ELF-1 (cell line): ENCODE measurements at regions not wholly inside any gene's neighbourhood (a gene's known extent, or its start where the extent isn't known, plus 50 kb on each side); places are given as distances from the start of the nearest gene placed in this dataset.

Source experiments
- DNase-seq: peaks from one replicate; pipeline ENCODE4 v3.0.0-alpha.2; 2016; ENCODE audit warnings: low read depth, low spot score

DNA sequence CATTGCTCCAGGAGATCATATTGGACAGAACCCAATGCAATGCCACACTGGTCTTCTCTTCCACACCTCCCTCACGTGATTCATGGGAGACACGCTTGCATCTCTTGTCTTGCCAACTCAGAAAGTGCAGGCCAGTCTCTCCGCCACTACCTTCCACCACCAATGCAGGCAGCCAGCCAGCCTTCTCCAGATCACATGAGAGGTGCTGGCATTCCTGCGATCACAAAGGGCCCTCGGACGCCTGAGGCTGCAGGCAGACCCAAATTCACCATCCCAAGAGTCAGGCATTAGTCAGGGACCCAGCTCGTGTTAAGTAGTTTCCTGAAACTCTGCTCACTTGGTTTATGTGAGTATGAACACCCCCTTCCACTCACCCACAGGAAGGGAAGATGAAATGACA is 437.0 kb upstream of the ETAA1 start:
- DNase-seq = peak; percentile 67

DNA sequence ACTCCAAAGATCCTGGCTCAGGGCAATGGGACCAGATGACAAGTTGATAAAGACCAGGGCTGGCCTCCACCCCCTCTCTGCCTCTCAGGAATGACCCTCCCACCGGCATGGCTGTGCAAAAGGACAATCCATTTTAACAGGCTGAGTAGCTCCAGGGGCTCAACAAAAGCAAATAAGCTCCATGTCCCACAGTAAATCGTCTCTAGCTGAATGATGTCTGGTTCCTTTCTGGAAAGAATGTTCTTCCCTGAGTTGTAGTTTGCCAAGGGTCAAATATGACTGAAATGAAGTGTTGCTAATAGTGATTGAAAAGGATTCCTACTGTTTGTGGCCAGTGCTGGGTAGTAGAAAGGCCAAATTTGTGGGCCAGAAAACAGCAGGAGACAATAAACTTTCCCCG is 434.4 kb upstream of the ETAA1 start:
- peak; percentile 87 for DNase-seq

DNA sequence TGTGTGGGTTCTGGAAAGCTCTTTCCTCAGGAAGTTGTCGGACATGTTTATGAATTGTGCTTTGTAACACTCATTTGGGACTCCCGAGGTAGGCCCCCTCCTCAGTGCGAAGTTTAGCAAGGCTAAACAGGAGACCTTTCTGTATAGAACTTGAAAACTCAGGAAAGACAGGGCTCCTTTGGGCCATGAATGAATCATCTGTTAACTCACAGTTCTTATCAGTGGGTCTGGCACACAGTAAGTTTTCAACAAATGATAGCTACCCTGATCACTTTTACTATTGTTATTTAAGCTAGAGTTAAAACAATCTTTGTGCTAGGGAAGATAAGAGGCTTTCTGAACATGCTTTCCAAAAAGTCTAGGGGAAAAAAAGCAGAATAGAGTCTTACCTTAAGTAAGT is 430.5 kb upstream of the ETAA1 start:
- DNase-seq = no peak

DNA sequence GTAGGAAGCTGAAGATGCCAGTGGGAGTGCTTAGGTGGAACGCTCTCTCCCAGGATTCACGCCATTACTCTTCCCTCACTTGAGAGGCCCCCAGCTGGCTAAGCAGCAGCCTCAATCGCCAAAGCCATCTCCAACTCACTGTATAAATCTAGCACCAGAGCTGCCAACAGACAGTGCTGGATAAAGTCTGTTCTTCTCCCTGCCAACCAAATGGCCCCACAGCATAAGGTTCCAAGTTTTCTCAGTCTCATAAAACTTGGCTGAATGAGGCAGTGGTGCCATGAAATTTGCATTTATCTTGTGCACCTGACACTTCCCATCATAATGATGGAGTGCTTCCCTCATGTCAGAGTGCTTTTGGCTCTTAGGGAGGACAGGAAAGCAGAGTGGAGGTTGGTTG is 428.2 kb upstream of the ETAA1 start:
- DNase-seq = no peak

DNA sequence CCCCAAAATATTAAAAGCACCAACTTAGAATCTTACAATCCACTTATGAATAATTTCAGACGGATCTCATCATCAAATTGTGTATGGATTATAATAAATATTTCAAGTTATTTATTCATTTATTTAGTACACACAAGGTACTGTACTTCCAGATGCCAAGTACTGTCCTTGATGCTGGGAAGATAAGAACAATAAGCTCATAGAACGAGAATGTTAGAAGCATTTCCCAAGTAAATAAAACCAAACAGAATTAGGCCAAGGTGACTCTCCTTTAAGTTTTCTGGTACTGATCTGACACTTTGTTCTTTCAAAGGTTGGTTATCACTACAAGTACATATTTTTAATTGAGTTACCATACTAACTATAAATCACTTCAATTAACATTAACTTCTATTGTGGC is 416.1 kb upstream of the ETAA1 start:
- DNase-seq = no peak

DNA sequence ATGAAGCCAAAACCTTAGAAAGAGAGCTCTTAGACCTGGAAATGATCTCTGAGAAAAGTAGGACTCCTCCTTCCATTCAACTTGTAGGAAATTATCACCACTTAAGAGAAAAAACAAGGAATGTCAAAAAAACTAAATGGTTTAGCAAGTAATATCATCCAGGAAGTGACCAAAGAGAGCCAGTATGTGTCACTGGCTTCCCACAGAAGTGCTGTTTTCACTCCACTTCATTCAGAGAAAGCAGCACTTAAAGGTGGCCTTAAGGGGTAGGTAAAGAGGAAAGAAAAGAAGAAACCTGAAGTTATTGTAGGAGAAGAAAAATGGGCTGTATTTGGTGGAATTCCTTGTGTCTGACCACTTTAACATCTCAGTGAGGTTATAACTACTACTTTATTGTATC is 414.4 kb upstream of the ETAA1 start:
- no peak for DNase-seq

DNA sequence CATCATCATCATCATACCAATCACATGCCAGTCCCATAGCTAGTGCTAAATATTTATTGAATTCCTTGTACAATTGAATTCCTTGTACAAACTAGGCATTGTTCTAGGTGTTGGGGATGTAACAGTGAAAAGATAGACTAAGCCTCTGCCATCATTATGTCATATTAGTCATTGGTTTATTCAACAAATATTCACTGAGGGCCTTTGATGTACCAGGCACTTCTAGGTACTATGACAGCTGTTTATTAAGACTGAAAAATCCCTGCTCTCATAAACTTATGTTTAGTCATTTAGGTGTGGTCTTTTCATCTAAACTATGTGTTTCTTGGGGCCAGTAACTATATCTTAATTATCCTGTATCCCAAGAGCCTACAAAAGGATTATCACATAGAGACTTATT is 412.3 kb upstream of the ETAA1 start:
- no peak for DNase-seq

DNA sequence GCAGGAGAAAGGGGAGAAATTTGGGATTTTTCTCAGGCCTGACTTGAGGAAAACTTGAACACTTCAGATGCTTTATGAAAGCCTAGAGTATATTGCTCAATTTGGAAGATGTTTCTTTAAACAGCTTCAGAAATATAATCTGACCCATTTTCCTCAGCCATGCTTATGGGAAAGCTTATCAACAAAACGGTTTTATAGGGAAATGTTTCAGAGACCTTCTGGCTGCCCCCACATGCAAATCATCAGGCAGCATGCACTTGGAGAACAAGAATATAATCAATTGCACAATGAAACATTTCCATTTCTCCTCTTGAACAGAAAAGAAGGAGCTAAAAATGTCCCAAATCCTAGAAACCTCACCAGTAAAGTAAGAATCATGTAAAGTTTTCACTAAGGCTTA is 411.2 kb upstream of the ETAA1 start:
- no peak for DNase-seq

DNA sequence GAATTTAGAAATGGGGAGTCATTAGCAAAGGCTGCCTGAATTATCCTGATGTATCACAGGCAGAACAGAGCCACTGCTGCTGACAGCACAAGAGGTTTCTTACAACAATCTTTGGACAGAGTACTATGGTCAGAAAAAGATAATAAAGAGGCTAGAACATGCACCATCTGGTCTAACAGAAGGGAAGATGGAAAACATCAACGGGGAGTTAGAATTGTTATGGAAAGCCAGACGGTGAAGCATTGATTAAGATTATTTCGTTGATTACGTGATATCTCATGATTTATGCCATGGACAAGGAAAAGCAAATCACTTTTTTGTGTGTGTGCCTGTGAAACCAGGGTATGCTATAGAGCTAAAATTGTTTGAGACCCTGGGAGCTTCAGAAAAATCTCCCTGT is 409.4 kb upstream of the ETAA1 start:
- no peak for DNase-seq

DNA sequence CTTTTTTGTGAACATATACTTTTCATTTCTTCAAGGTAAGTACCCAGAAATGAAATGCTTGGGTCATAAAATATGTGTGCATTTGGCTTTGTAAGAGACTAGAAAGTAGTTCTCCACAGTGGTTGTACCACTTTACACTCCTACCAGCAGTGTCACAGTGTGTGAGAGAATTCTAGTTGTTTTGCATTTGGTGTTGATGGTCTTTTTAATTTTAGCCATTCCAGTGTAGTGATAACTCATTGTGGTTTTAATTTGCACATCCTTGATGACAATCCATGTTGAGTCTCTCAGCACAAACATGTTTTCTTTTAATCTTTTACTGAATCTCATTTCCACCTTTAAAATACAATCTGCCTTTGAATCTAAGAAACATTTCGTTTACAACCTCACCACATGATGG is 402.5 kb upstream of the ETAA1 start:
- DNase-seq = no peak

DNA sequence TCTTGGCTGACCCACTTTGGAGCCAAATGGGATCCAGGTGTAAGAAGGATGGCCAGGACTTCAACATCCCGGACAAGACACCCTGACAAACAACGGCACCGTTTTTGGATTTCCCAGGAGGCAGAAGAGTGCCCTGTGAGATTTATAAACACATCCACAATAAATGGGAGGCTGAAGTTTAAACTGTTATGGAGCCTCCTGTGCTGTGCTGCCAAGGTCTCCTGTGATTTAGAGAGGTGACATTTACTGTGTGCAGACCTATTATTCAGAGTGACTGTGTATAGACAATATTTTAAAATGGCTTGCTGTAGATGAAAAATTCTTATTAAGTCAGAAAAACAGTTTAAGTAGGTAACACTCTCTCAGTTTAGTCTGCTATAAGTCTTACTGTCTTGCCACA is 401.5 kb upstream of the ETAA1 start:
- DNase-seq = no peak

DNA sequence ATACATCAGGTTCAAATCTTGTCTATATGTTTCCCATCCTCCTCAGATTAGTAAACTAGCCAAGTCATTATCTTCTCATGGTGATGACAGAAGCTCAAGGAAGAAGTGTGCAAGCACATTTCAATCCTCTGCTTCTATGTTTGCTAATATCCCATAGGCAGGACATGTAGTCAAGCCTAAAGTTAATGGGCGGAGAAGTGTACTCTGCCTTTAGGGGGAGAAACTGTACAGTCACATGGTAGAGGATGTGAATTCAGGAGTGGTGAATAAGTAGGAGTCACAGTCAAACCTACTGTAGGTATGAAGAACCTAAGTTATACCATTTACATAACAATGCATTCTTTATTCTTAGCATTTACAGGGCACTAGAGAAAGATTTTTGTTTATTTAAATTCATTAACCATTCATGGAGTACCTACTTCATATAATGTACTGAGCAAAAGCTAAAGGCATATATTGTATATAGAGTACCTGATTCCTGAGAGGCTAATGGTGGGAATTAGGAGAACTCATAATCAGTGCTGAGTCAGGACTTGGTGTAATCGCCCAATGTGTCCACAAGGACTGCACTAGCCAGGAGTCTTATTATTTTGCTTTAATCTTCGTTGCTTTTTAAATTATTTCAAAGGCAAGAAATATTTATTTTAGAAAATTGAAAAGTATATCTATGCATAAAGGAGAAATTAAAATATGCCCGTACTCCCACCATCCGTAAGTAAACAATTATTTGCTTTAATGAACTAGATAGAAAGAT is 394.3 kb upstream of the ETAA1 start:
- DNase-seq = no peak

DNA sequence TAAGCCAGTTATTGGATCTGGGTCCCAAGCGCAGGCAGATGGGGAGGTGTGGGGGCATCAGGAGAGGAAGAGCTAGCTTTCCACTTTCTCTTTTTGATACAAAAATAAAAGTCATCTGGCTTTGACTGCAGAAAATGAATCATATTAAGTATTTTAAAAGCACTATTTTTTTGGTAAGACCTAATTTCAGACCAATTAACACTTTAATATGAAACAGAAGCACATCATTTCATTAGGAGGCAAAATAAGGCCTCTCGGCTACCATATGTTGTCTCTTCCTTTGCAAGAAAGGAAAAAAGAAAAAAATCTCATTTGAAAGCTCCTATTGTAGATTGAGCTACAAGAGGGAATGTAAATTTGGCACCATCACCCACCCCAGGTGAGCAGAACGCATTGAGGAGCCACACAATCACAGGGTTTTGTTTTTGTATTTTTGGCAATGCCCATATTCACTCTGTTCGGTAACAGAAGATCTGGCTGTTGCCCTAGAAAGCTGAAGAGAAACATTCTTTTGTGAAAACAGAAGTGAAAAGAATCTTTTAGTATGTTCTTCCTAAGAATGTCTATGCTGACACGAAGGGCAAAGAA is 390.7 kb upstream of the ETAA1 start:
- no peak for DNase-seq

DNA sequence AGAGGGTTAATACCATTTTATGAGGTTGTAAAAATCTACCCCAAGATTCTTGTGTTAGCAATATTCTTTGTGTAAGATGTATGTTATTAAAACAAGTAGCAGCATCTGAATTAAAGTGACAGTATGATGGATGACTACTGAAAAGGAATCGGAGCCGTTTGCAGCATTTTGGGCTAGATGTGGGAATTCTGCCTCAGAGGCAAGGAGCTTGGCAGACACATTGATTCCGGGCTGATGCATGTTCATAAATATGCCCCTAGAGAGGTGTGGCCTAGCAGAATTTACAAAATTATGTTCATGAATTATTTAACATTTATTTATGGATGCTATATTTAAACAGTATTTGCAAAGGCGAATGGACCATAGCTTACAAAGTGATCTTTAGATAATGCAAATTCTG is 389.0 kb upstream of the ETAA1 start:
- no peak for DNase-seq

DNA sequence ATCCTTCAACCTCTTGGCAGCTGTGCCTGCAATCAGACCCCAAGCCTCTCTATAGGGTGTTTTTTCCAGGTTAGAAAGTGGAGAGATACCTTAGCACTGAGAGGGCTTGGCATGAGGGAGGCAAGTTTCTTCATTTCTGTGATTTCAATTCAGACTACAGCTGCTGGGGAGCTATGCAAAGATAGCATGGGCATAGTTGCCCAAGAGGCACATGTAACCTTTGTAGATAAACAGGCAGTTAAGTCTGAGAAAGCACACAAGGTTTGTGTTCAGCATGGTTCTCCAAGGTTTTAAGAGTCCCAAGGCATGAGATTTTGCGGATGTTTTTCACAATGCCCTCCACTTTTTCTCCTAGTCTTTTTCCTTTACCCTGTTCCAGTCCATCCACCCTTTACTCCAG is 385.0 kb upstream of the ETAA1 start:
- no peak for DNase-seq

DNA sequence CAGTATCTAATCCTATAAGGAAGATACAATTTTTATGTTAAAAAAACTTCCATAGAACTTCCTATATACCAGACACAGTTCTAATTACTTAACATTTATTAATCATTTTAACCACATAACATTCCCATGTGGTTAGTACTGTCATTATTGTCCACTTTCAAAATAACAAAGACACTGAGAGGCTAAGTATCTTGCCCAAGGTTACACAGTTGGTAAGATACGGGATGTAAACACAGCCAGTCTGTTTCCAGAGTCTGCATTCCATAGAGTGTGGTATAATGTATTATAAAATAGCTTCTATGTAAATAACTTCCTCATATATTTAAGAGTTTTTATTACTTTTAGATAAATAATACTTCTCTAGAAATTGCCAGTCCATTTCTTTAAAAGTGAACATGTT is 383.3 kb upstream of the ETAA1 start:
- DNase-seq = no peak

DNA sequence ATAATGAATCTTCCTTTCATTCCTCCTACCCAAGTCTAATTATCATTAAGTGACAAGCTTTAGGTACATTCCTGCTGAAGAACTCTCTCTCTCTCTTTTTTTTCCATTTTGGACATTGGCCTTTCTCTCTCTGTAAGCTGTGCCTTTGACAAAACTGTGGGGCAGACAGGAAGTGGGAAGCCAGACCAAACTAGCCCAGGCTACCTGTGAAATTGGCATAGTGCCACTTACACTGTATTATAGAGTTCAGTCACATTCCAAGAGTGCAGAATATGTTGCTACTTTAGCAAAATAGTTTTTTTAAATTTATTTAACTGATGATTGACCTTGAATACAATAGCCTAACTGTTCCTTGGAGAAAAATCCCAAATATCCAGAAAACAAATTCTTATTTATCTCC is 381.5 kb upstream of the ETAA1 start:
- no peak for DNase-seq

DNA sequence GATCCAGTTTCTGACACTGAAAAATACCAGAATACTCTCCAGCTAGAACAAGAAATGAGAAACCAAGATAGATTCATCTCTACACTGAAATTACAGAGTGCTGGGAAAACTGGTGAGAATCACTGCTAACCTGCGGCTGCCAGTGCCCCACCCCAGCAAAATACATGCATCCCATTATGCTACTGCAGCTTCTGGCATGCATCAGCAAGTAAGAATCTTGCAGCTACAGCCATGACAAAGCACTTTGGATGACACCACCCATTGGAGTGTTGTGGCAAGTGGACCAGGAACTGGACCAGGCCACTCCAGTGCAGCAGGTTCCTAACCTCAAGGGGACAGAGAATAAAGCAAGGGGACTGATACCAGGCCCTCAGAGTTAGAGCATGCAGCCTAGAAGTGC is 378.8 kb upstream of the ETAA1 start:
- no peak for DNase-seq

DNA sequence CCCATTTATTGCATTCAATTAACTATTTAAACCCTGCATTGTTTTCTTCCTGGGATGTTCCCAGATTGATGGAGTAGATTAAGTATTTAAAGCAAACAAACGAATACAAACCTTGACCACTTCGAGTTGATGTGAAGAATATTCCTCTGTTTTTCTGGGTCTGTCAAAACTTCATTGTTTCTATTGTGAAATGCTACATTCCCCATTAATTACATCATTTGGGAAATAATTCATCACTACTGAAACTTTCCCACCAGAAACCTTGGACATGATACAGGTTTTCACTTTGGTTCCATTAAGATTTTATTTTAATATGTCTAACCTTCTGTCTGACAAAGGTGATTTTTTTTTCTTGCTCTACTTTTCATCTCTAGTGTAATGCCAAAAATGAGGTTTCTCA is 365.1 kb upstream of the ETAA1 start:
- DNase-seq = no peak

DNA sequence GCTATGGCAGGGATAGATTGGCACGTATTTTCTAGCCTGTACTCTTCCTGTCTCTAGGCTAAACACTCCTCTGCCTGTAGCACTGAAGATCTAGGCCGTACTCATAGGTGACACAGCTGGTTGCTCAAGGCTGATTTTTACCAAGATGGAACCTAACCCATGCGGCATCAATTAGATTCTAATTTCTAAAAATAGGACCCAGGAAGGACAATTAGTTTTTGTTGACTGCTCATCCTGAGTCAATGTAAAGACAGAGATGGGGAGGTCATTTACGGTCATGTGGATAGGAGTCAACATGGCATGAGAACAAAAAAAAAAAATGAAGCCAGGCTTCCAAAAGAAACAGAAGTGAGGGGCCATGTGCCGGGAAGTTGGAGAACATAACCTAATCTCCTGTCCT is 360.7 kb upstream of the ETAA1 start:
- no peak for DNase-seq

DNA sequence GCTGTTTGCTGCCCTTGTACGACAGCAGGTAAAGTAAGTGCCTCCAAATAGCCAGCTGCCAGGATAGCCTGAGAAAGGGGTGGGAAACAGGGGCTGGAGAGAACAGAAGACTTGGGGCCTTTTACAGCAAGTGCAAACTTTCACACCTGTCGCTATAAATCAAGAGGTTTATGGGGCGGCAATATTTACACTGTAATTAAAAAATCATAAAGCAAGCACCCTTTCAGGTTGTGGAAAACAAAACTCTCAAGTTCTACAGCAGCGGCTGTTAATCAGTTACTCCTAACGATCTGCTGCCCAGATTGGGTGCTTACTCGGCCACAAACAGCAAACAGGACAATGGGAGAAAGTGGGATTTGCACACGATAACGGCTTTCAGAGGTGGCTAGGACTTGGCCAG is 359.5 kb upstream of the ETAA1 start:
- no peak for DNase-seq

DNA sequence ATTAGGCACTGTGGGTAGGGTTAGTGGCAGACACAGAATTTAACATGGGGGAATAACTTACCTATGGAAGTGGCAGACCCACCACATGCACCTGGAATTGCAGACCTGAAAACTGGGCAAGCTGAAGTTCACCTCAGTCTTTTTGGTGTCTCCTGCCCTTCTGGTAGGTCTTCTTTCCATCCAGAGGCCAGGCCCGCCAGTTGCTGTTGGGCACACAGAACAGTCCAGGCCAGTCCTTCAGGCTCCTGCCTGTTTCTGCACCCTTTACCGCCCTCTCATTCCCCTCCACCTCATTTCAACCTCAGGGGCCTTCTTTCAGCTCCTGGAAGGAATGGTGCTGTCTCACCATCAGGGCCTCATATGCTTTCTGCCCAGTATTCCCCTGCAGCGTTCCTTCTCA is 358.9 kb upstream of the ETAA1 start:
- no peak for DNase-seq

DNA sequence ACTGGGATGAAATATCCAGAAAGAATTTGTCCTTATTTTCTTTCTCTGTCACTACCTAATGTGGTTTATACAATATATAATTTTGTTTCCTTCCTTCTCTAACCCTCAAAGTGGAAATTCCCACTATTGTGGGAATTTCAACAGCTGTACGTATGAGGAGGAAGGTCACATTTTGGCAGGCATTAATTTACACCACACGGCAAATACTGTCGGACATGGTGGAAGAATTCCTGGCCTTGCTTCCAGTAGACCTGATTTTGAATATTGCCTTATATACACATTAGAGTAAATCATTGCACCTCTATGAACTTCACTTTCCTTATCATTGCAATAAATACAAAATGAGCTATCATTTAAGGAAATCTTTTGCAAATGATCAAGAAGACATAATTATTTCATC is 358.1 kb upstream of the ETAA1 start:
- DNase-seq = no peak

DNA sequence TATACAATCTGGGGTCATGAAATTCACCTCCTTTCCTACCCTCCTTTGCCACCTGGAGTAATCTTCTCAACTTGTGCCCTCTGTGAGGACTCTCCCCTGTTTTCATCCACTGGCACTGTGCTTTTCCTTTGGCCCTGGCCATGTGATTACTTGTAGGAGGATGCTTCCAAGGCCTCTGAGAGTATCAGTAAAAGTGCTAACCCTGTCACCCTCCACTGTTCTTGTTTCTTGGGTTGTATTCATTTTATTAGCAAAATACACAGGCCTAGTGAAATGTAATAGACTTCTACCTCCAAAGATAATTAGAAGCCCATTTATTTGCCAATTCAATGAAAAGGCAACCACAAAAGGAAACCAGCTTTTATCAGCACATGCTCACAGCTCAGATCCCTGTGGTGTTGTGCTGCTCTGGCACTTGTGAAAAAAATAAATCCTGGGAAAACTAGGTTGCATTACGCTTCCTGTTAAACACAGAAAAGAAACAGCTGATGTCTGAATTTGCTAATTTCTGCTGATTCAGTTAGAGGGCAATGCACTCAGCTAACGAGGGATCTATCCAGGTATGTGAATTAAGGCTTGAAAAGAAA is 357.5 kb upstream of the ETAA1 start:
- no peak for DNase-seq
